Mesenchymal stem cell (in vitro differentiated cells and primary cell): ENCODE measurements at regions not wholly inside any gene's neighbourhood (a gene's known extent, or its start where the extent isn't known, plus 50 kb on each side); places are given as distances from the start of the nearest gene placed in this dataset.

ENCODE experiments used
- DNase-seq: peaks from one replicate; pipeline ENCODE4 v3.0.0-alpha.2; 2013
- H2AFZ ChIP-seq: one replicate; pipeline ENCODE4 v1.6.1; 2013; ENCODE audit warnings: low read depth, mild to moderate bottlenecking, control low read depth, inconsistent platforms, low read length, moderate library complexity
- H2AK5ac ChIP-seq: 2 replicates; pipeline ENCODE4 v1.6.1; 2013; ENCODE audit warnings: low read length, moderate library complexity, mild to moderate bottlenecking, inconsistent platforms; ENCODE audit not compliant: severe bottlenecking
- H2BK120ac ChIP-seq: one replicate; pipeline ENCODE4 v1.6.1; 2013; ENCODE audit warnings: low read depth, mild to moderate bottlenecking, inconsistent platforms, low read length, moderate library complexity
- H2BK12ac ChIP-seq, 2 experiments: one replicate each; pipeline ENCODE4 v1.6.1; 2013; ENCODE audit warnings: inconsistent platforms in 2 of 2, low read length in 2 of 2, mild to moderate bottlenecking in 2 of 2, moderate library complexity in 2 of 2, control low read depth in 1 of 2
- H2BK15ac ChIP-seq: one replicate; pipeline ENCODE4 v1.6.1; 2013; ENCODE audit warnings: mild to moderate bottlenecking, low read depth, inconsistent platforms; ENCODE audit not compliant: poor library complexity, severe bottlenecking
- H2BK5ac ChIP-seq: 2 replicates; pipeline ENCODE4 v1.6.1; 2013; ENCODE audit warnings: low read depth, mild to moderate bottlenecking, low read length, control low read depth, inconsistent platforms; ENCODE audit not compliant: poor library complexity, severe bottlenecking
- H3K14ac ChIP-seq, 2 experiments: one replicate each; pipeline ENCODE4 v1.6.1; 2013; ENCODE audit warnings: inconsistent platforms in 2 of 2, low read length in 2 of 2, control low read depth in 1 of 2, mild to moderate bottlenecking in 1 of 2, moderate library complexity in 1 of 2
- H3K18ac ChIP-seq, 2 experiments: one replicate each; pipeline ENCODE4 v1.6.1; 2013; ENCODE audit warnings: inconsistent platforms in 2 of 2, low read length in 2 of 2, control low read depth in 1 of 2, low read depth in 1 of 2, mild to moderate bottlenecking in 1 of 2
- H3K23ac ChIP-seq, 2 experiments: one replicate each; pipeline ENCODE4 v1.6.1; 2013; ENCODE audit warnings: inconsistent platforms in 2 of 2, low read length in 2 of 2, mild to moderate bottlenecking in 2 of 2, moderate library complexity in 2 of 2, control low read depth in 1 of 2
- H3K27ac ChIP-seq: 2 replicates; pipeline ENCODE4 v1.5.1; 2013; ENCODE audit warnings: mild to moderate bottlenecking, moderate library complexity, low read length, control low read depth, inconsistent platforms; ENCODE audit not compliant: poor library complexity, severe bottlenecking
- H3K27me3 ChIP-seq, 2 experiments: 2 replicates each; pipeline versions ENCODE4 v1.6.1 to v1.7.0; 2013; ENCODE audit warnings: low read length in 2 of 2, mild to moderate bottlenecking in 2 of 2, moderate library complexity in 2 of 2, control low read depth in 1 of 2, inconsistent platforms in 1 of 2; ENCODE audit not compliant: control insufficient read depth in 1 of 2, insufficient read depth in 1 of 2
- H3K36me3 ChIP-seq, 2 experiments: 2 replicates each; pipeline versions ENCODE4 v1.6.1 to v1.7.0; 2013; ENCODE audit warnings: low read length in 2 of 2, control low read depth in 1 of 2, inconsistent platforms in 1 of 2, low read depth in 1 of 2, mild to moderate bottlenecking in 1 of 2; ENCODE audit not compliant: insufficient read depth in 2 of 2, control insufficient read depth in 1 of 2
- H3K4ac ChIP-seq, 2 experiments: one replicate each; pipeline ENCODE4 v1.6.1; 2013; ENCODE audit warnings: inconsistent platforms in 2 of 2, low read length in 2 of 2, mild to moderate bottlenecking in 2 of 2, moderate library complexity in 2 of 2, control low read depth in 1 of 2, low read depth in 1 of 2
- H3K4me1 ChIP-seq: 2 replicates; pipeline ENCODE4 v1.6.1; 2013; ENCODE audit warnings: low read depth, low read length, control low read depth; ENCODE audit not compliant: control insufficient read depth, insufficient read depth
- H3K4me2 ChIP-seq: 2 replicates; pipeline ENCODE4 v1.6.1; 2013; ENCODE audit warnings: low read length, mild to moderate bottlenecking, inconsistent platforms; ENCODE audit not compliant: poor library complexity, severe bottlenecking
- H3K4me3 ChIP-seq, 2 experiments: 2 replicates each; pipeline versions ENCODE4 v1.5.1 to v1.7.0; 2013; ENCODE audit warnings: low read length in 2 of 2, mild to moderate bottlenecking in 2 of 2, control low read depth in 1 of 2, low read depth in 1 of 2; ENCODE audit not compliant: insufficient read depth in 1 of 2
- H3K79me1 ChIP-seq: replicated peaks from 2 replicates; pipeline ENCODE4 v1.6.1; 2013; ENCODE audit warnings: mild to moderate bottlenecking, control low read depth, low read length, inconsistent platforms; ENCODE audit not compliant: poor library complexity, severe bottlenecking
- H3K9ac ChIP-seq: 2 replicates; pipeline ENCODE4 v1.7.0; 2013; ENCODE audit warnings: mild to moderate bottlenecking, low read length, moderate library complexity
- H3K9me3 ChIP-seq: 2 replicates; pipeline ENCODE4 v1.7.0; 2013; ENCODE audit warnings: mild to moderate bottlenecking, low read length; ENCODE audit not compliant: control insufficient read depth
- H4K8ac ChIP-seq: one replicate; pipeline ENCODE4 v1.6.1; 2013; ENCODE audit warnings: inconsistent platforms, mild to moderate bottlenecking, low read length, moderate library complexity
- H4K91ac ChIP-seq: one replicate; pipeline ENCODE4 v1.6.1; 2013; ENCODE audit warnings: mild to moderate bottlenecking, low read length, inconsistent platforms
- WGBS: methylation state at CpG from one replicate; pipeline ENCODE4 v1.1.7; 2013; ENCODE audit warnings: mixed read lengths; 5-methylcytosine and 5-hydroxymethylcytosine counted together

GRCh38 chr1:187928696-187929095, 1099.9 kb downstream of the PLA2G4A start:
- H3K27me3 ChIP-seq: no peaks in the 10 kb centered on the region
- no peaks in the 10 kb centered on the region for H3K79me1 ChIP-seq
- no peak overlapping the region for H2AK5ac ChIP-seq
- H2BK12ac ChIP-seq: no peak overlapping the region
- no peaks in the 10 kb centered on the region for H3K4me1 ChIP-seq
- no peak overlapping the region for H4K91ac ChIP-seq
- H3K4ac ChIP-seq: no peak overlapping the region
- H3K18ac ChIP-seq: no peak overlapping the region
- no peak overlapping the region for H3K4me3 ChIP-seq
- WGBS: no CpG with 5 or more reads among the region's 2 CpGs
- no peak overlapping the region for H3K9ac ChIP-seq
- no peak overlapping the region for H3K4me2 ChIP-seq
- no peak overlapping the region for H3K23ac ChIP-seq
- H3K14ac ChIP-seq: no peak overlapping the region
- no peaks in the 10 kb centered on the region for H3K9me3 ChIP-seq
- no peak overlapping the region for H2BK15ac ChIP-seq
- no peak overlapping the region for H2AFZ ChIP-seq
- H2BK5ac ChIP-seq: no peak overlapping the region
- H2BK120ac ChIP-seq: no peak overlapping the region
- no peak for DNase-seq
- H3K27ac ChIP-seq: no peak overlapping the region
- H3K36me3 ChIP-seq: no peaks in the 10 kb centered on the region
- H4K8ac ChIP-seq: no peak overlapping the region

GRCh38 chr1:187931776-187932175, 1103.0 kb downstream of the PLA2G4A start:
- Histone ChIP-seq H3K27ac (no peak overlapping the region), H2BK15ac (no peak overlapping the region), H3K9ac (no peak overlapping the region), H2BK120ac (no peak overlapping the region), H2BK5ac (no peak overlapping the region), H2AK5ac (no peak overlapping the region), H4K8ac (no peak overlapping the region), H3K79me1 (no peaks in the 10 kb centered on the region), H2AFZ (peak overlapping the region; percentile 14), H3K27me3 (no peaks in the 10 kb centered on the region), H3K4me2 (no peak overlapping the region), H4K91ac (no peak overlapping the region), H3K4ac (no peak overlapping the region), H3K4me3 (no peak overlapping the region), H3K18ac (no peak overlapping the region), H3K9me3 (no peaks in the 10 kb centered on the region), H3K14ac (no peak overlapping the region), H2BK12ac (no peak overlapping the region), H3K23ac (no peak overlapping the region), H3K36me3 (no peaks in the 10 kb centered on the region), H3K4me1 (no peaks in the 10 kb centered on the region)
- WGBS: 81% methylated on average over 5 of the region's 7 CpGs
- no peak for DNase-seq

- H3K9me3 ChIP-seq: no peaks in the 10 kb centered on the region
- H3K18ac ChIP-seq: no peak overlapping the region
- H2BK120ac ChIP-seq: no peak overlapping the region
- H2BK12ac ChIP-seq: no peak overlapping the region
- H3K14ac ChIP-seq: no peak overlapping the region
- H3K4me1 ChIP-seq: no peaks in the 10 kb centered on the region
- H4K8ac ChIP-seq: no peak overlapping the region
- H3K4ac ChIP-seq: no peak overlapping the region
- H3K4me2 ChIP-seq: no peak overlapping the region
- no peak overlapping the region for H2AFZ ChIP-seq
- H3K79me1 ChIP-seq: no peaks in the 10 kb centered on the region
- no peak overlapping the region for H2AK5ac ChIP-seq
- 89% methylated on average over 2 of the region's 3 CpGs for WGBS
- no peak overlapping the region for H2BK5ac ChIP-seq
- no peaks in the 10 kb centered on the region for H3K27me3 ChIP-seq
- H2BK15ac ChIP-seq: no peak overlapping the region
- H3K27ac ChIP-seq: no peak overlapping the region
- H3K4me3 ChIP-seq: no peak overlapping the region
- no peak overlapping the region for H3K23ac ChIP-seq
- no peak overlapping the region for H3K9ac ChIP-seq
- no peak for DNase-seq
- H3K36me3 ChIP-seq: no peaks in the 10 kb centered on the region
- no peak overlapping the region for H4K91ac ChIP-seq
These were observed 1105.0 kb downstream of the PLA2G4A start for GRCh38 chr1:187933562-187934419.

GRCh38 chr1:187936667-187937066, 1107.9 kb downstream of the PLA2G4A start:
- Histone ChIP-seq H3K4ac (no peak overlapping the region), H3K18ac (no peak overlapping the region), H3K4me3 (no peak overlapping the region), H2BK12ac (no peak overlapping the region), H2AFZ (no peak overlapping the region), H2BK15ac (no peak overlapping the region), H3K4me2 (no peak overlapping the region), H3K9ac (no peak overlapping the region), H3K36me3 (no peaks in the 10 kb centered on the region), H3K14ac (no peak overlapping the region), H3K4me1 (no peaks in the 10 kb centered on the region), H3K23ac (no peak overlapping the region), H3K9me3 (no peaks in the 10 kb centered on the region), H2BK5ac (peak overlapping the region; percentile 8), H2BK120ac (no peak overlapping the region), H3K27me3 (no peaks in the 10 kb centered on the region), H4K91ac (no peak overlapping the region), H2AK5ac (no peak overlapping the region), H4K8ac (no peak overlapping the region), H3K79me1 (no peaks in the 10 kb centered on the region), H3K27ac (no peak overlapping the region)
- no peak for DNase-seq
- WGBS: 79% methylated on average over 1 of the region's 1 CpG
